ENCODE measurements at regions not wholly inside any gene's neighbourhood (a gene's known extent, or its start where the extent isn't known, plus 50 kb on each side); places are given as distances from the start of the nearest gene placed in this dataset.

DNA sequence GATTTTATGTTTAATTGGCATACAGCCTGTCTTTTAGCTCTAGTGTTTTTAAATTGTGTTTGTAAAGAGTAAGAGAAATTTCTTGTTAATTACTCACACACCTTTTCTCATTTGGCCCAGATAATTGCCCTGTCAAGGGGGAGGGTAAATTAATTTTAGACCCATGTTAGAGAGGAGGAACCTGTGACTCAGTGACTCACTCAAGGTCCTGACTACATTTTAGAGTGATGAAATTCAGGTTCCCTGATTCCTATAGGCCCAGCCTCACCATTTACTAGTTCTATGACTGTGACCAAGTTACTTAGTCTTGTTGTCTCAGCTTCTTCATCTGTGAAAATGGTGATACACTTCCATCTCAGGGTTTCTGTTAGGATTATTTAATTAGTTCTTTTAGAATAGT, 125.2 kb upstream of the DPH6 start:
- Histone ChIP-seq H3K36me3 (replicated peaks) (no peaks in the 10 kb centered on the region), H3K4me1 (peaks cover 12% of the 10 kb centered on the region), H3K4me3 (no peak overlapping the region), H3K9me3 (no peaks in the 10 kb centered on the region), H3K27me3 (ENCODE audit: low read depth) (no peaks in the 10 kb centered on the region)
- in situ Hi-C loops (cut with MboI; ENCODE audit: low sequenced_read_pairs), result no loop called here
- DNase-seq (ENCODE audit: low spot score in 2 of 2), result no peak

DNA sequence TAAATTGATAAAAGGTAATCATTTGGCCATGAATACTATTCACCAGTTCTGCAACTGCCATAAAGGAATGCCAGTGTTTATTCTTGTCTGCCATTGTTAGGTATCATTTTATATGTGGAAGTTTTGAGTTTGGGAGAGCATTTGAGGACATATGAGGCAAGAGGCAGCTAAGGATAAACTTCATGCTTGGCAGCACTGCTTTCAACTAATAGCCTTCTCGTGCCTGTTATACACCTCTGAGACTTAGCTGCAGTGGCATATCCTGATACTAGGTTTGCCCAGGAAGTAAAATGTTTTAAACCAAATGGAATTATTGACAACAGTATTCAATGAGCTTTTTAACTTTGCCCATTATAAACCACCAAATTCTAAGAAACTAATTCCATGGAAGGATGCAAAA, 126.0 kb upstream of the DPH6 start:
- in situ Hi-C loops (cut with MboI; ENCODE audit: low sequenced_read_pairs), result no loop called here
- Histone ChIP-seq H3K4me3 (no peak overlapping the region), H3K27me3 (ENCODE audit: low read depth) (no peaks in the 10 kb centered on the region), H3K36me3 (replicated peaks) (no peaks in the 10 kb centered on the region), H3K4me1 (peaks cover 12% of the 10 kb centered on the region), H3K9me3 (no peaks in the 10 kb centered on the region)
- DNase-seq (ENCODE audit: low spot score in 2 of 2), result no peak

DNA sequence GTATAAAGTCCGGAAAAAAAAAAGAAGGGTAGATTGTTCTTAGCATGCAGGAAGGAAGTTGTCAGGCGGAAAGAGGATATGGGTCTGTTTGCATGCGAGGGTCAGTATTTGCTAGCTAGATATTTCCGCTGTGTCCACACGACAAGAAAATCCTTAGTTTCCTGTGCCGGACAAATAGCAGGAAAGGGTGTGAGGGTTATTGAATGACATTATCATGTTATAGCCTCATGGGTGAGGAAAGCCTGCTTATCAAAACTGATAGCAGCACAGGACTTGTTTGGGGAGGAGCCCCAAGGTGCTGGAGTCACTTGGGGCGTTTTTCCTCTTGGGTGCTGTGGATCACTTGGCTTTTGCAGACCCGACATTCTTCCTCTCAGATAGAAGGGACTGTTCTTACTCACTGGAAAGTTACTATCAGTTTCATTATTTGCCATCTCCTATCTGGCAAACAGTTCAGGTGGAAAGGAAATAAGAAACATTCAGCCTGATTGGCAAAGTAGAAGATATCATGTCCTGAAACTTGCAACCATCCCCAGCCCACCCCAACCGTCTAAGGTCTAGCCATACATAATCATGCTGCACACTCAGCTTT, 127.2 kb upstream of the DPH6 start:
- Histone ChIP-seq H3K27me3 (ENCODE audit: low read depth) (no peaks in the 10 kb centered on the region), H3K4me3 (no peak overlapping the region), H3K9me3 (no peaks in the 10 kb centered on the region), H3K36me3 (replicated peaks) (no peaks in the 10 kb centered on the region), H3K4me1 (peaks cover 12% of the 10 kb centered on the region)
- no peak for DNase-seq (ENCODE audit: low spot score in 2 of 2)
- in situ Hi-C loops (cut with MboI; ENCODE audit: low sequenced_read_pairs), result no loop called here

DNA sequence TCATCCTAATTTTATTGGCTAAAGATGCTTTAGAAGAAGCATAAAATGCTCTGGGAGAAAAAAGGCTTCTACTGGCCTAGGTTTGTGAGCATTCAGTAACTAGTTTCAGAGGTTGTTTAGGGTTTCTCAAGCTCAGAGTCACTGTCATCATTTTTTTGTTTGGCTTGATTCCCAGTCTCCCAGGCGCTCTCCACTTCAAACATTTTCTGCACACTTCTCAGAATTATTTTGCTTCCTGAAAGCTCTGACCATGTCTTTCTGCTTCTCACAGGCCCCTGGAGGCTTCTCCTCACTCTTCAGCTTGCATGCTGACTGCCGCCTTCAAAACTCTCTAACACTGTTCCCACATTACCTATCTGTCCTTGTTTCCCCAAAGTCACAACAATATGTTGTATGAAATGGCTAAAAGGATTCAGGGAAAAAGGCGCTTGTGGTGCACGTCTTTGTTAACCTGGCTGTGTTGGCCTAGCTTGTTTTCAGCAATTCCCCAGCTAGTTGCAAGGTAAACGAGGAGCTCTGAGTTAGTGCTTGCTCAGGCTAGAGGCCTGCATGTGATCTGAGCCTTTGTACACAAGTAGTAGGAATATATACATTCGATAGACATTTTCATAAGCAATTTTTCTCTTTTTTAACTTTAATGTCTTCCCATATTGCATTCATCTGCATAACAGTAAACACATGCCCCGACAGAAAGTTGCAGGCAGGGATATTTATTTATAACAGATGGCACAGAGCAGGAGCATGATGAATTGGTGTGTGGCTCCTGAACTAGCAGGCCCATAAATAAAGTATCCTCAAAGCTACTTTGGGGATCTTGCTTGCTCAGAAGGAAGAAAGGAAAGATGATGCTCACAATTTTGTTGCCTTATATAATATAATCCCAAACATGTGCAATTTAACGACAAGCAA, 129.2 kb upstream of the DPH6 start:
- in situ Hi-C loops (cut with MboI; ENCODE audit: low sequenced_read_pairs), result no loop called here
- DNase-seq (ENCODE audit: low spot score in 2 of 2), result no peak
- Histone ChIP-seq H3K27me3 (ENCODE audit: low read depth) (no peaks in the 10 kb centered on the region), H3K4me3 (no peak overlapping the region), H3K4me1 (no peaks in the 10 kb centered on the region), H3K36me3 (replicated peaks) (no peaks in the 10 kb centered on the region), H3K9me3 (no peaks in the 10 kb centered on the region)

DNA sequence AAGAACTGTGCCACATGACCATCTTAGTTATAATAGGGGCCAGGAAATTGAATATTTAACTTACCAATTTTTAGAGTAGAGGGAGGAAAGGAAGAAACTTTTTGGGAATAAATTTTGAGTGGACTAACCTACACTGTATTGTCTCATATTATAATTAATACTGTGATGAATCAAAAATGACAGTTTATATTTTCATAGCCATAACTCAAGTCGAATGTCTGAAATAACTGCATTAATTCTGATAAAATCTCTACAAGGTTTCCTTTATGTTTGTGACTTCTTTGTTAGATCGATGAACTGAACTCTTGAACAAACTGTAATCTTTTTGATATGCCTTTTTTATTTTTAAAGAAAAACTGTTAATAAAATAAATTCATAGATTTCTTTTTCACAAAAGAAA, 132.8 kb upstream of the DPH6 start:
- no peak for DNase-seq (ENCODE audit: low spot score in 2 of 2)
- H3K36me3 ChIP-seq (replicated peaks), result no peaks in the 10 kb centered on the region
- no peaks in the 10 kb centered on the region for H3K9me3 ChIP-seq
- H3K4me3 ChIP-seq, result no peak overlapping the region
- H3K4me1 ChIP-seq, result no peaks in the 10 kb centered on the region
- in situ Hi-C loops (cut with MboI; ENCODE audit: low sequenced_read_pairs), result no loop called here
- no peaks in the 10 kb centered on the region for H3K27me3 ChIP-seq (ENCODE audit: low read depth)

DNA sequence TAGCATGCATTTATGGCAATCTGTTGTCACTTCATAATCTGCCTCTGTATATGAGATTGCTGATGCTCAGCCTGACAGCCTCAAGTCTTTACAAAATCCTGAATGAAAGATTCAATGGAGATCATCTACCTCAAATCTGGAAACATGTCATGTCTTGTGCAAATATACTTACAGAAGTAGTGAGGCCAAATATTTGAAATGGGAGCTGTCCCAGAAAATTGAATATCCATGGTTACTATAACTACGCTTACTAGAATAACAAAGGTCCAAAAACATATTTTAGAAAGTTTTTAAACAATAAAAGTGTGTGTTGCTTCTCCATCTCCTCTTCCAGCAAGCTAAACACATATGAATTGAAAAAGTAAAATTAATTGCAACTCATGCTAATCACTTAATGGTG, 133.2 kb upstream of the DPH6 start:
- no peak for DNase-seq (ENCODE audit: low spot score in 2 of 2)
- in situ Hi-C loops (cut with MboI; ENCODE audit: low sequenced_read_pairs), result no loop called here

DNA sequence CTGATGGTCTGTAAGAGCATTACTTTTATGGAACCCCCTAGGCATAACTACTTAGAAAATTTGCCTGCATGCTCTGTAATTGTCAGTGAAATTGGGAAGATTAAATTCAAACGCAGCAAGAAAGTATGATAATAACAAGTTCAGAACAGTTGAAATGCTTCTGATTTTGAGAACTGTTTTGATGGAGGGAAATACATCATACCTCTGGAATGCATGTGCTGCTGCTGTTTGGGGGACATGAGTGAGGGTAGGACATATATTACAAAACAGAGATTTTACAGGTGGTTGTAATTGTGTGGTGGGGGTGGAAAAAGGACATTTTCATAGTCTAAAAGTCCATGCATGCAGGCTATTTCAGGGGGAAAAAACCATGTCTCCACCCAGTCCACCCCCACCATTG, 135.0 kb upstream of the DPH6 start:
- Histone ChIP-seq H3K27me3 (ENCODE audit: low read depth) (no peaks in the 10 kb centered on the region), H3K4me1 (no peaks in the 10 kb centered on the region), H3K4me3 (no peak overlapping the region), H3K9me3 (no peaks in the 10 kb centered on the region), H3K36me3 (replicated peaks) (no peaks in the 10 kb centered on the region)
- no peak for DNase-seq (ENCODE audit: low spot score in 2 of 2)
- in situ Hi-C loops (cut with MboI; ENCODE audit: low sequenced_read_pairs), result no loop called here

More for the DNA sequence above, 133.2 kb upstream of the DPH6 start:
- Histone ChIP-seq H3K4me3 (no peak overlapping the region), H3K9me3 (no peaks in the 10 kb centered on the region), H3K4me1 (no peaks in the 10 kb centered on the region), H3K27me3 (ENCODE audit: low read depth) (no peaks in the 10 kb centered on the region), H3K36me3 (replicated peaks) (no peaks in the 10 kb centered on the region)

DNA sequence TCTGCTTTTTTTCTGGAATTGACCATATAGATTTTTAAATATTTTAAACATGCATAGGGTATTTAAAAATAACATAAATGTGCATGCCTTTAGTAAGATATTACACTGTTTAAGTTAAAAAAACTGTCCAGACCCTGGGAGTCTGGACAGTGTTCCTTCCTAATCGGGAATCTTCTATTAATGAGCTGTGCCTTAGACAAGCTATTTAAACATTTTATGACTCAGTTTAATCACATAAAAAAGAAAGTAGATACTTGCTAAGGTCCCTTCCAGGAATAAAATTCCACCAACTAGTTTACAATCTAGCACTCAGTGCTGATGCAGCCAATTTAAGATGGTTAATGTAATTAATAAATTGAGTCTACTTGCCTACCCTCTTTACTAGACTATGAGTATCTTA, 140.4 kb upstream of the DPH6 start:
- no peaks in the 10 kb centered on the region for H3K27me3 ChIP-seq (ENCODE audit: low read depth)
- no peaks in the 10 kb centered on the region for H3K4me1 ChIP-seq
- in situ Hi-C loops (cut with MboI; ENCODE audit: low sequenced_read_pairs), result no loop called here
- H3K36me3 ChIP-seq (replicated peaks), result no peaks in the 10 kb centered on the region
- H3K9me3 ChIP-seq, result no peaks in the 10 kb centered on the region
- DNase-seq (ENCODE audit: low spot score in 2 of 2), result no peak
- H3K4me3 ChIP-seq, result no peak overlapping the region

DNA sequence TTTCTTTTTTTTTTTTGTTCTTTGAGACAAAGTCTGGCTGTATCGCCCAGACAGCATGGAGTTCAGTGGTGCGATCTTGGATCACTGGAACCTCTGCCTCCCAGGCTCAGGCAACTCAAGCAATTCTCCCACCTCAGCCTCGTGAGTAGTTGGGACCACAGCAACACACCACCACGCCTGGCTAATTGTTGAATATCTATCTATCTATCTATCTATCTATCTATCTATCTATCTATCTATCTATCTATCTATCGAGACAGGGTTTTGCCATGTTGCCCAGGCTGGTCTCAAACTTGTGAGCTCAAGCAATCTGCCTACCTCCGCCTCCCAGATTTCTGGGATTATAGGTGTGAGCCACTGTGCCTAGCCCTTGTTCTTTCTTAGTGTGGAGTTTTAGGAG, 143.3 kb upstream of the DPH6 start:
- Histone ChIP-seq H3K36me3 (replicated peaks) (no peaks in the 10 kb centered on the region), H3K27me3 (ENCODE audit: low read depth) (no peaks in the 10 kb centered on the region), H3K4me1 (no peaks in the 10 kb centered on the region), H3K4me3 (no peak overlapping the region), H3K9me3 (no peaks in the 10 kb centered on the region)
- in situ Hi-C loops (cut with MboI; ENCODE audit: low sequenced_read_pairs), result no loop called here
- DNase-seq (ENCODE audit: low spot score in 2 of 2), result no peak

DNA sequence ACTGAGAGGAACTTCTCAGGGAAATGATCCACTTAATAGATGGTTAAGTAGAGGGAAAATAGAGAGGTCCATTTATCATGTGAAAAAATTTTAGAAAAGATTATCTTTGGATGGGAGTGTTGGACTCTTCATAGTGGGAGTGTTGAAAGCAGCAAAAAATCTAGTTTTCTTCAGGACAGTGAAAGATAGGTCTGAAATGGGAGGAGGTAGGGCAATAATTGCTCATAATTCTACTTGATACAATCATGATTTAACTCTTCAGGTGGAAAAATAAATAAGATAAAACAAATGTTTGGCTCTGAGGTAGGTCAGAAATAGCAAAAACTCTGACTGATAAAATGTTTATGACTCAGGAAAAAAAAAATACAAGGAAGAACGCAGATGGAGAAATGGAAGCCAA, 144.1 kb upstream of the DPH6 start:
- Histone ChIP-seq H3K4me3 (no peak overlapping the region), H3K27me3 (ENCODE audit: low read depth) (no peaks in the 10 kb centered on the region), H3K4me1 (no peaks in the 10 kb centered on the region), H3K36me3 (replicated peaks) (no peaks in the 10 kb centered on the region), H3K9me3 (no peaks in the 10 kb centered on the region)
- no peak for DNase-seq (ENCODE audit: low spot score in 2 of 2)
- in situ Hi-C loops (cut with MboI; ENCODE audit: low sequenced_read_pairs), result no loop called here

DNA sequence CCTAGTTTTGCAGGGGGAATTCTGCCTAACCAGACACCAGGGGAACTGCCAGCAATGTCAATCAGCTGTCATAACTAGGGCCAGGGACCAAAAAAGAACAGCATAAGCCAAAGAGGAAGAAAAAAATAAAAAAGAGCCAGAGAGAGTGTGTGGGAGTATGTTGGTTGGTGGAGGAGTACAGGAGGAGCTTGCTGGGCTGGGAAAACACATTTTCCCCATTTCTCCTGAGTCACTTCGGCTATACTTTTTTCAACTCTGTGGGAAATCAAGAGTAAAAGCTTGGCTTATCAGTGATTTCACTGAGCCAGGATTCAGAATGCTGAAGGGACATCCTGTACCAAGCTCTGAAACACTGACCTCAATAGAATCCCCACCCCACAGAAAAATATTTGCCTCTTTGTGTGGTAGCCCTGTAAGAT, 144.7 kb upstream of the DPH6 start:
- H3K4me3 ChIP-seq, result no peak overlapping the region
- H3K4me1 ChIP-seq, result no peaks in the 10 kb centered on the region
- no peaks in the 10 kb centered on the region for H3K9me3 ChIP-seq
- H3K27me3 ChIP-seq (ENCODE audit: low read depth), result no peaks in the 10 kb centered on the region
- no peaks in the 10 kb centered on the region for H3K36me3 ChIP-seq (replicated peaks)
- no peak for DNase-seq (ENCODE audit: low spot score in 2 of 2)
- in situ Hi-C loops (cut with MboI; ENCODE audit: low sequenced_read_pairs), result no loop called here

DNA sequence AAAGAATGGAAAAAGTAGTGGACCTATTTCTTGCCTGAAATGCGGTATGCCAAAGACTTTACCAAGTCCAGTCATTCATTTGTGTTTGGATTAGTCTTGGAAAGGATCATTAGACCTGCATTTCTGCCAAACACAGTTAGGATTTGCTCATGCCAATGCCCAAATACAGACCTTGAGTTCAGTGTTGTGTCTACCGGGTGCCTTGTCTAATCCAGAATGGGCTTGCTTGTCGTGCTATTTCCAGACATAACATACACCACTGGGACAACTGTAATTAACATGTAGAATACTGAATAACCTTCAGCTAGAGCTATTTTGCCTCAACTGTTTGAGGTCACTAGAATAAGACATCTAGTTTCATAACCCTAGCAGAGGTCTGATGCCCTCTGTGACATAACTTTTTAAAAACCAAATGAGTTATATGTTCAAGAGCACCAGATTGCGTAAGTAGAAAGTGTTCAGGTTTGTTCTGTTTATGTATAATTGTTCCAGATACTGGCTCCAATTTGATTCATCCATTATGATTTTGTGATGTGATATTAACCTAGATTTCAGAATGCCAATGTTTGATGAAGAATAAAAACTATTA, 145.3 kb upstream of the DPH6 start:
- in situ Hi-C loops (cut with MboI; ENCODE audit: low sequenced_read_pairs), result no loop called here
- H3K4me1 ChIP-seq, result no peaks in the 10 kb centered on the region
- H3K4me3 ChIP-seq, result no peak overlapping the region
- no peaks in the 10 kb centered on the region for H3K36me3 ChIP-seq (replicated peaks)
- H3K27me3 ChIP-seq (ENCODE audit: low read depth), result no peaks in the 10 kb centered on the region
- DNase-seq (ENCODE audit: low spot score in 2 of 2), result no peak
- no peaks in the 10 kb centered on the region for H3K9me3 ChIP-seq

DNA sequence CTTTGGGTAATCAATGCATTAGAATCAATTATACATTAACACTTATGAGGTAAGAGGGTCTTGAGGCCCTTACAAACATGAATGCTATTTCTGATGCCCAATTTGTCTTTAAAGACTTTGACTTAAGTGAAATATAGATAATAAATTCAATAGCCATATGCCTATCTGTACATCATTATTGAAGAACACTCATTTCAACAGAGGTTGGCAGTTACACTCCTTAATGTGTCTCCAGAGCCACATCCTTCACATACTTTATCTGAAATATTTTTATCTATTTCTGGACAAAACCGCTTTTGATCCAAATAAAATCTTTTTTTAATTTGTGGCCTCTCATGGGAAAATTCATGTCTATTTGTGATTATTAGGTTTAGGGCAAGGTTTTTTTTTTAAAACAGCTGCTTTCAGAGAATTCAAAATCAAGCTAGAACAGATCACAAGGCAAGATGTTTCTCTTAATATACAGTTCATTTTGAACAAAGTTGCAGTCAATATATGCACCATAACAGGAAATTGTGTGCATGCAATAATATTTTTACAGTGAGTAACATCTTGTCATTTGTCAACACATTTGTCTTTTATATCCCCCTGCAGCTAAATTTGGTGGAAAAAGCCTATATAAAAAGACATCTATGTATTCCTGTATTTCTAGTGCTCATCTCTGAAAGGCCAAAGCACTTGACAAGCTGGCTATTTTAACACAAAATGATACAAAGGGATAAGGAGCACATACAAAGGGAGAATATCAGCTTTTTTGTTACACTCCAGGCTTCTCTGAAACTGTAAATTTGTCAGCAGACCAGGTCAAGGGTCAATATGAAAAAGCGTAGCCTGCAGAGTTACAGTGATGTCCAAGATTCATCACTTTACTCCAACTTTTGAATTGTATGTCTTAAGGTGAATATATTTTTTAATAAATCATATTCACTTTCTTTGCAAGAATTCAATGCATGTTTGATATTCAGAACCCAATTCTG, 146.2 kb upstream of the DPH6 start:
- no peaks in the 10 kb centered on the region for H3K36me3 ChIP-seq (replicated peaks)
- H3K9me3 ChIP-seq, result no peaks in the 10 kb centered on the region
- no peak for DNase-seq (ENCODE audit: low spot score in 2 of 2)
- in situ Hi-C loops (cut with MboI; ENCODE audit: low sequenced_read_pairs), result no loop called here
- no peaks in the 10 kb centered on the region for H3K27me3 ChIP-seq (ENCODE audit: low read depth)
- H3K4me1 ChIP-seq, result no peaks in the 10 kb centered on the region
- no peak overlapping the region for H3K4me3 ChIP-seq

Measured in HAP-1 (cell line).